Tibial artery (tissue), 4 donors: ENCODE measurements at regions not wholly inside any gene's neighbourhood (a gene's known extent, or its start where the extent isn't known, plus 50 kb on each side); places are given as distances from the start of the nearest gene placed in this dataset.

Source experiments
- DNase-seq, 2 donors: peaks; one replicate each; pipeline ENCODE4 v3.0.0-alpha.2; 2019
- H3K27ac ChIP-seq, 2 donors: fragments of 200-600 bp; sonication (generic) in 1 of 2; 1 replicate in 1 of 2; 2 replicates in 1 of 2; pipeline ENCODE4 v1.5.1; 2018 to 2019; ENCODE audit warnings: mild to moderate bottlenecking in 1 of 2
- H3K27me3 ChIP-seq, 2 donors: fragments of 200-600 bp; sonication (generic) in 1 of 2; one replicate each; pipeline versions ENCODE4 v1.5.1 to v1.6.0; 2016 to 2019
- H3K36me3 ChIP-seq, 3 donors: fragments of 200-600 bp; sonication (generic) in 2 of 3; one replicate each; pipeline ENCODE4 v1.5.1; 2016 to 2019; ENCODE audit warnings: mild to moderate bottlenecking in 2 of 3
- H3K4me1 ChIP-seq, 4 donors: fragments of 200-600 bp; sonication (generic) in 2 of 4; 1 replicate in 3 of 4; 2 replicates in 1 of 4; pipeline ENCODE4 v1.5.1; 2016 to 2019
- H3K4me3 ChIP-seq, 2 donors: fragments of 200-600 bp; sonication (generic) in 1 of 2; 1 replicate in 1 of 2; 2 replicates in 1 of 2; pipeline ENCODE4 v1.5.1; 2018 to 2019; ENCODE audit warnings: mild to moderate bottlenecking in 2 of 2
- H3K9me3 ChIP-seq, 3 donors: fragments of 200-600 bp; sonication (generic) in 1 of 3; one replicate each; pipeline ENCODE4 v1.5.1; 2016 to 2019
- CTCF ChIP-seq, 2 experiments: fragments of 200-600 bp in 1 of 2; fragments of 450-650 bp in 1 of 2; IDR thresholded peaks; one replicate each; pipeline ENCODE4 v1.5.1; 2017 to 2019; ENCODE audit warnings: antibody characterized with exemption in 2 of 2, mild to moderate bottlenecking in 1 of 2, moderate library complexity in 1 of 2
- intact Hi-C: fragments of 100-400 bp; cut with DNase I; formaldehyde crosslinking; loops from one replicate; pipeline ENCODE4 v1.15.0; 2023; ENCODE audit warnings: low total_unique reads

- Histone ChIP-seq H3K9me3 (no peaks in the 10 kb centered on the region), H3K36me3 (no peaks in the 10 kb centered on the region), H3K27ac (no peak overlapping the region), H3K4me3 (no peak overlapping the region), H3K4me1 (no peaks in the 10 kb centered on the region), H3K27me3 (no peaks in the 10 kb centered on the region)
- intact Hi-C loops: no loop called here
- TF ChIP-seq CTCF (IDR thresholded peaks at IDR 0.05): no peak
- no peak for DNase-seq
Observed at GRCh38 chr19:28424662-28425045, 788.3 kb downstream of the UQCRFS1 start.

GRCh38 chr19:28424077-28424476, 788.9 kb downstream of the UQCRFS1 start:
- Histone ChIP-seq H3K36me3 (no peaks in the 10 kb centered on the region), H3K27ac (no peak overlapping the region), H3K9me3 (no peaks in the 10 kb centered on the region), H3K4me1 (no peaks in the 10 kb centered on the region), H3K27me3 (no peaks in the 10 kb centered on the region), H3K4me3 (no peak overlapping the region)
- DNase-seq: no peak
- intact Hi-C loops: no loop called here
- no peak for TF ChIP-seq CTCF (IDR thresholded peaks at IDR 0.05)

- no peak for TF ChIP-seq CTCF (IDR thresholded peaks at IDR 0.05)
- no peak overlapping the region for H3K27ac ChIP-seq
- intact Hi-C loops: no loop called here
- no peak overlapping the region for H3K4me3 ChIP-seq
- H3K9me3 ChIP-seq: no peaks in the 10 kb centered on the region
- no peaks in the 10 kb centered on the region for H3K36me3 ChIP-seq
- no peak for DNase-seq
- H3K27me3 ChIP-seq: no peaks in the 10 kb centered on the region
- no peaks in the 10 kb centered on the region for H3K4me1 ChIP-seq
Observed at GRCh38 chr19:28422791-28423650, 789.9 kb downstream of the UQCRFS1 start.

- H3K4me3 ChIP-seq: no peak overlapping the region
- H3K27me3 ChIP-seq: no peaks in the 10 kb centered on the region
- no peak for DNase-seq
- H3K27ac ChIP-seq: no peak overlapping the region
- intact Hi-C loops: no loop called here
- H3K4me1 ChIP-seq: no peaks in the 10 kb centered on the region
- H3K36me3 ChIP-seq: no peaks in the 10 kb centered on the region
- no peak for TF ChIP-seq CTCF (IDR thresholded peaks at IDR 0.05)
- peaks cover 0 to 7% (median 0%) of the 10 kb centered on the region in 3 donors for H3K9me3 ChIP-seq
Observed at GRCh38 chr19:28422046-28422445, 790.9 kb downstream of the UQCRFS1 start.

- no peak for DNase-seq
- TF ChIP-seq CTCF (IDR thresholded peaks at IDR 0.05): no peak
- no peak overlapping the region for H3K27ac ChIP-seq
- no peaks in the 10 kb centered on the region for H3K4me1 ChIP-seq
- no peak overlapping the region for H3K4me3 ChIP-seq
- H3K36me3 ChIP-seq: no peaks in the 10 kb centered on the region
- intact Hi-C loops: no loop called here
- H3K27me3 ChIP-seq: no peaks in the 10 kb centered on the region
- peaks cover 0 to 7% (median 0%) of the 10 kb centered on the region in 3 donors for H3K9me3 ChIP-seq
Observed at GRCh38 chr19:28420811-28421550, 792.0 kb downstream of the UQCRFS1 start.
